WI38 (cell line): ENCODE measurements at regions not wholly inside any gene's neighbourhood (a gene's known extent, or its start where the extent isn't known, plus 50 kb on each side); places are given as distances from the start of the nearest gene placed in this dataset.

ENCODE experiments used
- H3K4me3 ChIP-seq: 2 replicates; pipeline ENCODE4 v1.5.1; 2011; ENCODE audit warnings: low read depth, mild to moderate bottlenecking, control low read depth, low read length
- TF ChIP-seq, protein P1 (sequence below): IDR thresholded peaks from 2 replicates; pipeline ENCODE4 v1.5.1; 2012; ENCODE audit warnings: low read depth, mild to moderate bottlenecking, control low read depth, low read length

DNA sequence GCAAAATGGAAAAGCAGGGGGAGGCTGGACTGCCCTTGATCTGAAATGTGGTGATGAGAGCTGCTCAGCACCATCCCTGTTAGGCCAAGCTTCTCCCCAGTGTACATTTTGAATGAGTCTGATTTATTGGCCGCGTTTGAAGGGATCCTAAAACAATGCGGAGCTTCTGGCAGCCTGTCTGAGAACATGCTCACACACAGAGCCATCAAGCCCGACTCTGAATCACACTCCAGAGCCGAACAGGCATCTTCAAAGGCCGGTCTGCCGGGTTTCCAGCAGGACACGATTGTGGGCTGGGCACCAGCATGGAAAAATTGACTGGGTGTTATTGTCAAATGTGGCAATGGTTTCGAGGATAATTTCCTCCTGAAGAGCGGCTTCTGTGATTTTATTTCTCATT is 235.9 kb downstream of the TFAP2C start:
- no peak overlapping the region for H3K4me3 ChIP-seq
- TF ChIP-seq, protein P1, sequence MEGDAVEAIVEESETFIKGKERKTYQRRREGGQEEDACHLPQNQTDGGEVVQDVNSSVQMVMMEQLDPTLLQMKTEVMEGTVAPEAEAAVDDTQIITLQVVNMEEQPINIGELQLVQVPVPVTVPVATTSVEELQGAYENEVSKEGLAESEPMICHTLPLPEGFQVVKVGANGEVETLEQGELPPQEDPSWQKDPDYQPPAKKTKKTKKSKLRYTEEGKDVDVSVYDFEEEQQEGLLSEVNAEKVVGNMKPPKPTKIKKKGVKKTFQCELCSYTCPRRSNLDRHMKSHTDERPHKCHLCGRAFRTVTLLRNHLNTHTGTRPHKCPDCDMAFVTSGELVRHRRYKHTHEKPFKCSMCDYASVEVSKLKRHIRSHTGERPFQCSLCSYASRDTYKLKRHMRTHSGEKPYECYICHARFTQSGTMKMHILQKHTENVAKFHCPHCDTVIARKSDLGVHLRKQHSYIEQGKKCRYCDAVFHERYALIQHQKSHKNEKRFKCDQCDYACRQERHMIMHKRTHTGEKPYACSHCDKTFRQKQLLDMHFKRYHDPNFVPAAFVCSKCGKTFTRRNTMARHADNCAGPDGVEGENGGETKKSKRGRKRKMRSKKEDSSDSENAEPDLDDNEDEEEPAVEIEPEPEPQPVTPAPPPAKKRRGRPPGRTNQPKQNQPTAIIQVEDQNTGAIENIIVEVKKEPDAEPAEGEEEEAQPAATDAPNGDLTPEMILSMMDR, result no peak

DNA sequence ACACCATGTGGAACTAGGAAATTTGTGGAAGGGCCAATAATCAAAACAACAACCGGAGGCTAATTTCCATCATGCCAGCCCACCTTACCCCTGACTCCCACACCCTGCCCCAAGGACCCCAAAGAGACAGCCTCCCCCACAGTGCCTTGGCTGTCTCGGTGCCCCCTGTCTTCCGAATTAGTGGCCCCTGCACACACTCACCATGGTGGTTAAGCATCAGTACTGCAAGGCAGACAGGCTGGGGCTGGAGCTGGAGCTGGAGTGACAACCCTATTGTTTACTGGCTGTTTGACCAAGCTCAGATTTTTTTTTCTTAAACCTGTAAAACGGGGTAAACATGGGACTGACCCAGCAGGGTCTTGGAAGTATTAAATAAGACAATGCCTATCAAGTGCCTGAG is 238.0 kb downstream of the TFAP2C start:
- H3K4me3 ChIP-seq, result no peak overlapping the region
- TF ChIP-seq, protein P1, result no peak

DNA sequence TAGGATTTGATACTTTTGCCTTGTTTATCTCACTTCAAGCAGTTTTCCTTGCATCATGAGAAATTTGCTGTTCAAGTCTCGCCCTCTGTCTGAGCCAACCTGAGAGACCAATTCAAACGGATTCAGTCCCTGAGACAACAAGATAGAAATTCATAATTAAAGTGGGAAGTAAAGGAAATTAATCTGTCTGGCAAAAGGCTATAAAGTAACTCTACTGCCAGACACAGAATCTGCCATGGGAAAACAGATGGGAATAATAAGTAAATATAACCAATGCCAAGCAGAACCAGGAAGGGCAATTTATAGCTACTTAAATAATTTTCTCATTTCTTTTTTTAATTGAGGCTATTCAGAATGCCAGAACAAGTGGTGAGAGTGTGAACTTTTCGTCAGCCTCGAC is 239.6 kb downstream of the TFAP2C start:
- TF ChIP-seq, protein P1, result no peak
- no peak overlapping the region for H3K4me3 ChIP-seq

DNA sequence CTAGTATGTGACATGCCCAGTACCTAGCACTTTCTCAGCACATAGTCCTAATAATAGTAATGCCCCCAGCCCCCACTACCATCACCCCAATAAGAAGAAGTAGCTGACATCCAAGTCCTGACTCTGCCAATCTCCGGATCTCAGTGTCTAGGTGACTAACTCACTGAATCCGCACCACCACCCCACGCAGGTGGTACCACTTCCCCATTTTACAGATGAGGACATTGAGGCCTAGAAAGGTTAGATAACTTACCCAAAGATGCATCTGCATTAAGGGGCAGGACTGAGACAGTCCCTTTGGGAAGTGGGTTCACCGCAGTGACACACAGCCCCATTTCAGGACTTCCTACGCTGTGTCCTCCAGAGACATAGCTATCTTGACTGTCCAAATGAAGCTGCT is 241.2 kb downstream of the TFAP2C start:
- TF ChIP-seq, protein P1, result no peak
- H3K4me3 ChIP-seq, result no peak overlapping the region

DNA sequence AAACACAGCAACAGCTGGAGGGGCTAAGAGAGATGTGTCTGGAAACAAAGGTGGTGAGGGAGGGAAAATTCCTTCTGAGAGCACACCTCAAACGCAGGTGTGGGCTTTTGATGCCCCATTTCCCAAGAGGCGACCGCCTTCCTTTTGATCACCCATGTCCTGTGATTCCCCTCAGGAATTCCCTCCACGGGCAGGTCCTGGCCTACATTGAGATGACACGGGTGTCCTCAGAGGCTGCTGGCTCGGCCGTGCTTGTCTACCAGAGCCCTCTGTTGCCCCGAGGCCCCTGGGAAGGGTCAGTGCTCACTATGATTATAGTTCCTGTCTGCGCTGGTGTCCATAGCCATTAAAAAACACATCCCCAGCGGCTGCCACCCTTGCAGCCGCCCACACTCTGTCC is 242.6 kb downstream of the TFAP2C start:
- no peak overlapping the region for H3K4me3 ChIP-seq
- TF ChIP-seq, protein P1, result no peak

DNA sequence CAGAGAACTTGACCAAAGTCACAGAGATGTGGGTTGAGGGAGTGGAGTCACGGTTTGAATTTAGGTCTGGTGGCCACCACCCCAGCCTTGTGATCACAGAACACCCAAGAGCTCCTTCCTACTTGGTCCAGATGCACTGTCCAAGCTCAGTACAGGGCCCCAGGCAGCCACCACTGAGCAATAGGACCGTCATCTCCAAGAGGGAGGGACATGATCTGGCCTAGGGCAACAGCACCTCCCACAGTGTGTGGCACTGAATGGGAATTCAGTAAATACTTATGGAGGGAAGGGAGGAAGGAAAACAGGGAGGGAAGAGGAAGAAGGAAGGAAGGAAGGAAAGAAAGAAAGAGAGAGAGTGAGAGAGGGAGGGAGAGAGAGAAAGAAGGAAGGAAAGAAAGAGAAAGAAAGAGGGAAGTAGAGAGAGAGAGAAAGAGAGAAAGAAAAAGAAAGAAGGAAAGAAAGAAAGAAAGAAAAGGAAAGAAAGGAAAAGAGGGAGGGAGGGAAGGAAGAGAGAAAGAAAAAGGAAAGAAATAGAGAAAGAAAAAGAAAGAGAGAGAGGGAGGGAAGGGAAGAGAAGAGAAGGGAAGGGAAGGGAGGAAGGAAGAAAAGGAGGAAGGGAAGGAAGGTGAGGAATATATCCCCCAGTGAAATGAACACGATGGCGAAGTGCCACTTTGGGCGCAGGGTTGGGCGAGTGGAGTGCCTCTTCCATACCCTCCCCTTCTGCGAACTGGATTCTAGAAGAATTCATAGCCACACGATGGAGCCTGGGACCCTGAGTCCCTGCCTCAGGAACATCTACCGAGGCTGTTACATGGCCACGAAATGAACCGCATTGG is 243.7 kb downstream of the TFAP2C start:
- TF ChIP-seq, protein P1, result no peak
- no peak overlapping the region for H3K4me3 ChIP-seq

DNA sequence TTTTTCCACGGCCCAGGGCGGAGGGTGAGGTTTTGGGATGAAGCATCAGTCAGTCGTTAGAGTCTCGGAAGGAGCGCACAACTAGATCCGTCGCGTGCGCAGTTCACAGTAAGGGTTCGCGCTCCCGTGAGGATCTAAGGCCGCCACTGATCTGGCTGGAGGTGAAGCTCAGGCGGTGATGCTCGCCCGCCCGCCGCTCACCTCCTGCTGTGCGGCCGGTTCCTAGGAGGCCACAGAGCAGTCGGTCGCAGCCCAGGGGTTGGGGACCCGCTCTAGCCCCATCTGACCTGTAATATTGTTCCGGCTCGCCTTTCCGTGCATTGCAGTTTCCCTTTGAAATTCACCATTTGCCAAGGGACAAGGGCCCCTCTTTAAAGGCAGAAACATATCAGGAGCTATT is 244.7 kb downstream of the TFAP2C start:
- H3K4me3 ChIP-seq, result no peak overlapping the region
- TF ChIP-seq, protein P1, result no peak
